ENCODE measurements at regions not wholly inside any gene's neighbourhood (a gene's known extent, or its start where the extent isn't known, plus 50 kb on each side); places are given as distances from the start of the nearest gene placed in this dataset.

GRCh38 chr18:11245879-11246278 is 96.5 kb upstream of the PIEZO2 start:
- Histone ChIP-seq H3K36me3 (ENCODE audit: control insufficient read depth, insufficient read depth, low read length) (no peaks in the 10 kb centered on the region), H3K4me3 (ENCODE audit: low read length) (no peak overlapping the region), H3K9me3 (ENCODE audit: control insufficient read depth, low read length) (no peaks in the 10 kb centered on the region), H3K4me1 (ENCODE audit: control insufficient read depth, insufficient read depth, low read length) (no peaks in the 10 kb centered on the region), H3K27ac (ENCODE audit: low read depth, low read length) (no peak overlapping the region), H3K9ac (ENCODE audit: extremely low read depth, low read length, poor library complexity, severe bottlenecking) (no peak overlapping the region), H3K27me3 (ENCODE audit: control insufficient read depth, insufficient read depth, low read length, poor library complexity, severe bottlenecking) (no peaks in the 10 kb centered on the region)
- Mint-ChIP-seq H3K9me3 (no peaks in the 10 kb centered on the region), H3K4me3 (no peak overlapping the region), H3K36me3 (ENCODE audit: low read depth) (no peaks in the 10 kb centered on the region), H3K27ac (no peak overlapping the region), H3K4me1 (no peaks in the 10 kb centered on the region), H3K27me3 (ENCODE audit: insufficient read depth) (no peaks in the 10 kb centered on the region)
- WGBS, 2 experiments (ENCODE audit: insufficient coverage in 1 of 2, insufficient read length in 1 of 2) = 92 to 95% methylated on average over 2 of the region's 2 CpGs
- DNase-seq = no peak
- TF ChIP-seq CTCF (conservative IDR thresholded peaks at IDR 0.05) = no peak

- no peaks in the 10 kb centered on the region for H3K36me3 ChIP-seq (ENCODE audit: control insufficient read depth, insufficient read depth, low read length)
- no peak overlapping the region for H3K27ac ChIP-seq (ENCODE audit: low read depth, low read length)
- WGBS, 2 experiments (ENCODE audit: insufficient coverage in 1 of 2, insufficient read length in 1 of 2) = 100% methylated on average over 1 to 2 of the region's 2 CpGs
- H3K4me3 Mint-ChIP-seq = no peak overlapping the region
- no peaks in the 10 kb centered on the region for H3K4me1 ChIP-seq (ENCODE audit: control insufficient read depth, insufficient read depth, low read length)
- H3K27ac Mint-ChIP-seq = no peak overlapping the region
- DNase-seq = no peak
- H3K4me1 Mint-ChIP-seq = no peaks in the 10 kb centered on the region
- H3K36me3 Mint-ChIP-seq (ENCODE audit: low read depth) = no peaks in the 10 kb centered on the region
- no peaks in the 10 kb centered on the region for H3K27me3 ChIP-seq (ENCODE audit: control insufficient read depth, insufficient read depth, low read length, poor library complexity, severe bottlenecking)
- H3K9me3 ChIP-seq (ENCODE audit: control insufficient read depth, low read length) = no peaks in the 10 kb centered on the region
- H3K9ac ChIP-seq (ENCODE audit: extremely low read depth, low read length, poor library complexity, severe bottlenecking) = no peak overlapping the region
- no peaks in the 10 kb centered on the region for H3K27me3 Mint-ChIP-seq (ENCODE audit: insufficient read depth)
- H3K4me3 ChIP-seq (ENCODE audit: low read length) = no peak overlapping the region
- peaks cover 2% of the 10 kb centered on the region for H3K9me3 Mint-ChIP-seq
- no peak for TF ChIP-seq CTCF (conservative IDR thresholded peaks at IDR 0.05)
Measured at GRCh38 chr18:11237484-11237883, 88.1 kb upstream of the PIEZO2 start.

- TF ChIP-seq CTCF (conservative IDR thresholded peaks at IDR 0.05) = no peak
- Mint-ChIP-seq H3K27ac (no peak overlapping the region), H3K36me3 (ENCODE audit: low read depth) (no peaks in the 10 kb centered on the region), H3K4me1 (no peaks in the 10 kb centered on the region), H3K9me3 (peaks cover 4% of the 10 kb centered on the region), H3K4me3 (no peak overlapping the region), H3K27me3 (ENCODE audit: insufficient read depth) (no peaks in the 10 kb centered on the region)
- Histone ChIP-seq H3K9me3 (ENCODE audit: control insufficient read depth, low read length) (no peaks in the 10 kb centered on the region), H3K36me3 (ENCODE audit: control insufficient read depth, insufficient read depth, low read length) (no peaks in the 10 kb centered on the region), H3K4me3 (ENCODE audit: low read length) (no peak overlapping the region), H3K27me3 (ENCODE audit: control insufficient read depth, insufficient read depth, low read length, poor library complexity, severe bottlenecking) (no peaks in the 10 kb centered on the region), H3K27ac (ENCODE audit: low read depth, low read length) (no peak overlapping the region), H3K4me1 (ENCODE audit: control insufficient read depth, insufficient read depth, low read length) (no peaks in the 10 kb centered on the region), H3K9ac (ENCODE audit: extremely low read depth, low read length, poor library complexity, severe bottlenecking) (no peak overlapping the region)
- DNase-seq = no peak
- 88% methylated on average over 1 of the region's 1 CpG; no CpG with 5 or more reads in 1 of the 2 experiments for WGBS, 2 experiments (ENCODE audit: insufficient coverage in 1 of 2, insufficient read length in 1 of 2)
Measured at GRCh38 chr18:11237066-11237465, 87.7 kb upstream of the PIEZO2 start.
